ENCODE measurements at regions not wholly inside any gene's neighbourhood (a gene's known extent, or its start where the extent isn't known, plus 50 kb on each side); places are given as distances from the start of the nearest gene placed in this dataset.

GRCh38 chr16:51877686-51878085, 669.3 kb downstream of the TOX3 start:
- no peaks in the 10 kb centered on the region for H3K9me3 ChIP-seq (ENCODE audit: low read depth)
- no peak for DNase-seq (ENCODE audit: low spot score)
- H3K27me3 ChIP-seq: no peaks in the 10 kb centered on the region
- no peak overlapping the region for H3K4me3 ChIP-seq
- H3K27ac ChIP-seq: no peak overlapping the region
- no peaks in the 10 kb centered on the region for H4K20me1 ChIP-seq (ENCODE audit: insufficient read depth, poor library complexity, severe bottlenecking)
- TF ChIP-seq EZH2 (IDR thresholded peaks at IDR 0.05; ENCODE audit: borderline replicate concordance): no peak
- no peak for TF ChIP-seq CTCF (IDR thresholded peaks at IDR 0.05; ENCODE audit: poor library complexity)
- TF ChIP-seq EZH2phosphoT487 (IDR thresholded peaks at IDR 0.05; ENCODE audit: low read depth, severe bottlenecking, unreplicated experiment): no peak
- 84% methylated on average over 5 of the region's 5 CpGs for WGBS (ENCODE audit: low lambda C conversion rate, missing lambda C conversion rate)
- H3K9me2 ChIP-seq (replicated peaks; ENCODE audit: insufficient read depth): no peaks in the 10 kb centered on the region
- H3K36me3 ChIP-seq (replicated peaks; ENCODE audit: insufficient read depth, low read depth): no peaks in the 10 kb centered on the region
- no peaks in the 10 kb centered on the region for H3K4me1 ChIP-seq (ENCODE audit: insufficient read depth)
- H3K4me2 ChIP-seq: no peak overlapping the region
- H3K79me2 ChIP-seq: no peaks in the 10 kb centered on the region
- no peak overlapping the region for H2AFZ ChIP-seq

GRCh38 chr16:51876934-51877333, 670.0 kb downstream of the TOX3 start:
- 46% methylated on average over 3 of the region's 3 CpGs for WGBS (ENCODE audit: low lambda C conversion rate, missing lambda C conversion rate)
- Histone ChIP-seq H3K9me2 (replicated peaks; ENCODE audit: insufficient read depth) (no peaks in the 10 kb centered on the region), H3K36me3 (replicated peaks; ENCODE audit: insufficient read depth, low read depth) (no peaks in the 10 kb centered on the region), H3K4me1 (ENCODE audit: insufficient read depth) (no peaks in the 10 kb centered on the region), H3K79me2 (no peaks in the 10 kb centered on the region), H3K27me3 (no peaks in the 10 kb centered on the region), H3K4me3 (no peak overlapping the region), H3K4me2 (no peak overlapping the region), H4K20me1 (ENCODE audit: insufficient read depth, poor library complexity, severe bottlenecking) (no peaks in the 10 kb centered on the region), H2AFZ (no peak overlapping the region), H3K9me3 (ENCODE audit: low read depth) (no peaks in the 10 kb centered on the region), H3K27ac (no peak overlapping the region)
- DNase-seq (ENCODE audit: low spot score): no peak
- TF ChIP-seq EZH2phosphoT487 (IDR thresholded peaks at IDR 0.05; ENCODE audit: low read depth, severe bottlenecking, unreplicated experiment): no peak
- TF ChIP-seq CTCF (IDR thresholded peaks at IDR 0.05; ENCODE audit: poor library complexity): no peak
- TF ChIP-seq EZH2 (IDR thresholded peaks at IDR 0.05; ENCODE audit: borderline replicate concordance): no peak

- Histone ChIP-seq H2AFZ (no peak overlapping the region), H3K9me2 (replicated peaks; ENCODE audit: insufficient read depth) (no peaks in the 10 kb centered on the region), H3K27ac (no peak overlapping the region), H3K27me3 (no peaks in the 10 kb centered on the region), H3K9me3 (ENCODE audit: low read depth) (no peaks in the 10 kb centered on the region), H3K4me2 (no peak overlapping the region), H3K4me1 (ENCODE audit: insufficient read depth) (no peaks in the 10 kb centered on the region), H3K36me3 (replicated peaks; ENCODE audit: insufficient read depth, low read depth) (no peaks in the 10 kb centered on the region), H4K20me1 (ENCODE audit: insufficient read depth, poor library complexity, severe bottlenecking) (no peaks in the 10 kb centered on the region), H3K79me2 (no peaks in the 10 kb centered on the region), H3K4me3 (no peak overlapping the region)
- no peak for DNase-seq (ENCODE audit: low spot score)
- 55% methylated on average over 3 of the region's 3 CpGs for WGBS (ENCODE audit: low lambda C conversion rate, missing lambda C conversion rate)
- TF ChIP-seq CTCF (IDR thresholded peaks at IDR 0.05; ENCODE audit: poor library complexity) (no peak), EZH2phosphoT487 (IDR thresholded peaks at IDR 0.05; ENCODE audit: low read depth, severe bottlenecking, unreplicated experiment) (no peak), EZH2 (IDR thresholded peaks at IDR 0.05; ENCODE audit: borderline replicate concordance) (no peak)
Observed at GRCh38 chr16:51876601-51876875, 670.4 kb downstream of the TOX3 start.
